ENCODE measurements at regions not wholly inside any gene's neighbourhood (a gene's known extent, or its start where the extent isn't known, plus 50 kb on each side); places are given as distances from the start of the nearest gene placed in this dataset.
A peak's percentile ranks its signal among the peaks of the same experiment; 100 is the strongest.
"Not testable (repeated sequence)": the region's sequence is repeated elsewhere in the genome, so short reads cannot be mapped to it uniquely, and the experiment has no call there.

GRCh38 chr2:17460371-17461086 lies 57.7 kb downstream of the RAD51AP2 start:
- no peak for DNase-seq

GRCh38 chr2:17455343-17455742 lies 62.9 kb downstream of the RAD51AP2 start:
- no peak for DNase-seq

GRCh38 chr2:17446191-17446590 lies 72.0 kb downstream of the RAD51AP2 start:
- DNase-seq = not testable (repeated sequence)

- no peak for DNase-seq
Measured at GRCh38 chr2:17445744-17446143, 72.5 kb downstream of the RAD51AP2 start.

GRCh38 chr2:17442334-17442733 lies 75.9 kb downstream of the RAD51AP2 start:
- DNase-seq = no peak

GRCh38 chr2:17441790-17442189 lies 76.5 kb downstream of the RAD51AP2 start:
- DNase-seq = no peak

- DNase-seq = no peak
Measured at GRCh38 chr2:17441055-17441771, 77.0 kb downstream of the RAD51AP2 start.

GRCh38 chr2:17430326-17430725 lies 87.9 kb downstream of the RAD51AP2 start:
- DNase-seq = no peak

- no peak for DNase-seq
Measured at GRCh38 chr2:17429130-17429529, 89.1 kb downstream of the RAD51AP2 start.

GRCh38 chr2:17427401-17427800 lies 90.8 kb downstream of the RAD51AP2 start:
- no peak for DNase-seq

GRCh38 chr2:17426743-17427142 lies 91.5 kb downstream of the RAD51AP2 start:
- no peak for DNase-seq

- no peak for DNase-seq
Measured at GRCh38 chr2:17422061-17422460, 96.2 kb downstream of the RAD51AP2 start.

GRCh38 chr2:17416884-17417391 lies 101.3 kb downstream of the RAD51AP2 start:
- no peak for DNase-seq

GRCh38 chr2:17413036-17413435 lies 105.2 kb downstream of the RAD51AP2 start:
- DNase-seq = no peak

- no peak for DNase-seq
Measured at GRCh38 chr2:17401096-17401495, 117.1 kb downstream of the RAD51AP2 start.

GRCh38 chr2:17398770-17399169 lies 119.5 kb downstream of the RAD51AP2 start:
- DNase-seq = no peak

- no peak for DNase-seq
Measured at GRCh38 chr2:17388798-17389197, 129.4 kb downstream of the RAD51AP2 start.

GRCh38 chr2:17387591-17387990 lies 130.6 kb downstream of the RAD51AP2 start:
- DNase-seq = no peak

- DNase-seq = no peak
Measured at GRCh38 chr2:17386771-17387170, 131.5 kb downstream of the RAD51AP2 start.

- DNase-seq = no peak
Measured at GRCh38 chr2:17380003-17380402, 138.2 kb downstream of the RAD51AP2 start.

- DNase-seq = peak; percentile 17
Measured at GRCh38 chr2:17375262-17375661, 143.0 kb downstream of the RAD51AP2 start.

GRCh38 chr2:17373741-17374140 lies 144.5 kb downstream of the RAD51AP2 start:
- no peak for DNase-seq

- DNase-seq = no peak
Measured at GRCh38 chr2:17373041-17373440, 145.2 kb downstream of the RAD51AP2 start.

- no peak for DNase-seq
Measured at GRCh38 chr2:17363846-17364245, 154.4 kb downstream of the RAD51AP2 start.

All from retina (tissue), 1 donor.